Astrocyte of the spinal cord (primary cell): ENCODE measurements at regions not wholly inside any gene's neighbourhood (a gene's known extent, or its start where the extent isn't known, plus 50 kb on each side); places are given as distances from the start of the nearest gene placed in this dataset.

Source experiments
- DNase-seq: peaks from one replicate; pipeline ENCODE4 v3.0.0; 2011; ENCODE audit warnings: low read depth, low spot score
- H3K4me3 ChIP-seq: 2 replicates; pipeline ENCODE4 v1.5.1; 2011; ENCODE audit warnings: low read depth, mild to moderate bottlenecking, low read length, moderate library complexity
- in situ Hi-C: cut with HindIII; loops from 2 replicates; pipeline ENCODE4 v1.10.0; 2017; ENCODE audit warnings: low sequenced_read_pairs
- TF ChIP-seq, protein P1 (sequence below): IDR thresholded peaks from 2 replicates; pipeline ENCODE4 v1.5.1; 2012; ENCODE audit warnings: low read depth, mild to moderate bottlenecking, low read length, inconsistent platforms

DNA sequence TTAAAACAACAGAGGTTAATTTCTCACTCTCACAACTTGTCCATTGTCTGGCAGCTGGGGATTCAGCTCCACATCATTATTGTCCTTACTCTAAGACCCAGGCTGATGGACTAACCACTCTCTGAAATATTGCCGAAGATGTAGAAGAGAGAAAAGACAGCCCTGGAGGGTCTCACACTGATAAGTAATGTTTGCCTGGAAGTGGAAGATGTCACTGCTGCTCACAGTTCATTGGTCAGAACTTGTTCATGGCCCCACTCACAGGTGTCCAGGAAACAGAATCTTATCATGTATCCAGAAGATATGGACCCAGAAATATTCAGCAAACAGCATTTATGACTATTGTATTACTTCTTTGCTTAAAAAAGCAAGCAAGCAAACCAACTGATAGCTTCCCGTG is 62.2 kb upstream of the LPP start:
- TF ChIP-seq, protein P1, sequence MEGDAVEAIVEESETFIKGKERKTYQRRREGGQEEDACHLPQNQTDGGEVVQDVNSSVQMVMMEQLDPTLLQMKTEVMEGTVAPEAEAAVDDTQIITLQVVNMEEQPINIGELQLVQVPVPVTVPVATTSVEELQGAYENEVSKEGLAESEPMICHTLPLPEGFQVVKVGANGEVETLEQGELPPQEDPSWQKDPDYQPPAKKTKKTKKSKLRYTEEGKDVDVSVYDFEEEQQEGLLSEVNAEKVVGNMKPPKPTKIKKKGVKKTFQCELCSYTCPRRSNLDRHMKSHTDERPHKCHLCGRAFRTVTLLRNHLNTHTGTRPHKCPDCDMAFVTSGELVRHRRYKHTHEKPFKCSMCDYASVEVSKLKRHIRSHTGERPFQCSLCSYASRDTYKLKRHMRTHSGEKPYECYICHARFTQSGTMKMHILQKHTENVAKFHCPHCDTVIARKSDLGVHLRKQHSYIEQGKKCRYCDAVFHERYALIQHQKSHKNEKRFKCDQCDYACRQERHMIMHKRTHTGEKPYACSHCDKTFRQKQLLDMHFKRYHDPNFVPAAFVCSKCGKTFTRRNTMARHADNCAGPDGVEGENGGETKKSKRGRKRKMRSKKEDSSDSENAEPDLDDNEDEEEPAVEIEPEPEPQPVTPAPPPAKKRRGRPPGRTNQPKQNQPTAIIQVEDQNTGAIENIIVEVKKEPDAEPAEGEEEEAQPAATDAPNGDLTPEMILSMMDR: no peak
- DNase-seq: no peak
- H3K4me3 ChIP-seq: no peak overlapping the region
- in situ Hi-C loops: no loop called here

DNA sequence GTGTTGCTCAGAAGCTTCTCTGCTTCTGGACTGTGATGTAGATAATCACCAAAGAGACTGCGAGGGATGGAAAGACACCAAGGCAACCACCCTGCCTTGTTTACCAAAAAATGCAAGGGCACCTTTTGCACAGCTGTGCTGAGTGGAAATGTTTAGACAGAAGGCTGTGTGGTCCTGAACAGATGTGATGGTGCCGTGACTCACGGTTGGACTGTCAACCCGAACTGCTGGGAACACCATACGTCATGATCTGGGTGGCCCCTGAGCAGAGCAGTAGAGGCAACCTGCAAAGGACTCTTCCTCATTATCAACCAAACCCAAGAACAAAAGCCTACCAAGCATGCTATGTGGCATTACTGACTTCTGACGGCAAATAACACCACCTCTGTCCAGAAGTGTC is 61.3 kb upstream of the LPP start:
- in situ Hi-C loops: no loop called here
- no peak overlapping the region for H3K4me3 ChIP-seq
- DNase-seq: no peak
- TF ChIP-seq, protein P1: no peak

DNA sequence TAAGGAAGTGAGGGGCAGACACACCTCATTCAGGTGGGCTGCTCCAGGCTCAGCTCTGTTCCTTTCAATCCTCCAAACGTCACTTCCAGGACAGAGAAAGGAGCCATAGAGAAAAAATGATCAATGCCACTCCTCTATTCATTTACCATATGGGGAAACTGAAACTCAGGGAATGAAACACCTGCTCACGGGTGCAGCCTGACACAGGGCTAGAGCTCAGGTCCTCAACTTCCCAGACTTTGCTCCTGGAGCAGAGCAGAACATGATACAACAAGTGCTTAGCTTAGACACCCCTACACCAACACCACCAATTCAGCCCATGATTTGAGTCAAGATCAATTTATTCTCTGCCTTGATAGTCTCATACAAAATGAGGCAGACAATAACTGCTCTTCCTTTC is 58.5 kb upstream of the LPP start:
- H3K4me3 ChIP-seq: no peak overlapping the region
- TF ChIP-seq, protein P1: no peak
- DNase-seq: no peak
- in situ Hi-C loops: no loop called here

DNA sequence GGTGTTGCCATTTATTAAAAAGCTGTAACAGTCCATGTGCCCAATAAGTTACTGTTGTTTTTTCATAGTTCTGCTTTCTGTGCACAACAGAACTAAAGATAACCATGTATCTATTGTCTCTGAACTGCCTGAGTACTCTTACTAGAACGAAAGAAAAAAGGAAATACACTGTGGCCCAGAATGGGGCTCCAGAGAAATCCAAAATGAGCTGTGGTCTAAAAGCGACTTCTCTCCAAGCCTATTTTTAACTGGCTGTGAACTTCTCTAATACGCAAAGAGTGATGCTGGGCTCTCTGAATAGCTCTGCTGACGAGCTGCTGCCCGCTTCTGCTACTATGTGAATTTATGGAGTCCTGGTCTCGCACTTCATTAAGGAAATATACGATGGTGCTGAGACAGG is 56.2 kb upstream of the LPP start:
- DNase-seq: no peak
- in situ Hi-C loops: no loop called here

DNA sequence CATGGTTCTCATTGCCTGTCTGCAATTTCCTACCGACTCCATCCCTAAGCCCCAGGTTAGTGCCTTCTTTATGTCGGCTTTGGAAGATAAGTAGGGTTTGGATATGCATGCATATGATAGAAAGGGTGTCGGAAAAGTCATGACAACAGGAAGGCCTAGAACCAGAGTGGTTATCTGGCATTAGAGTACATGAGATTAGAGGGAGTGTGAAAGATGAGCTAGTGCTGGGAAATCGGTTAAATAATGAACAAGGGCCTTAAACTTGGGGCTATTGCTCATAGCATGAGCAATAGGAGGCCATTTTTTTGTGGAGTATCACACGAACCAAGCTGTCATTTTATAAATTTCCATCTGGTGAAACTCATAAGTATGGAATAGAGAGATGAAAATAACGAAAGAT is 54.0 kb upstream of the LPP start:
- TF ChIP-seq, protein P1: no peak
- no peak for DNase-seq
- in situ Hi-C loops: no loop called here
- H3K4me3 ChIP-seq: no peak overlapping the region

More for the DNA sequence above, 56.2 kb upstream of the LPP start:
- no peak overlapping the region for H3K4me3 ChIP-seq
- TF ChIP-seq, protein P1: no peak

DNA sequence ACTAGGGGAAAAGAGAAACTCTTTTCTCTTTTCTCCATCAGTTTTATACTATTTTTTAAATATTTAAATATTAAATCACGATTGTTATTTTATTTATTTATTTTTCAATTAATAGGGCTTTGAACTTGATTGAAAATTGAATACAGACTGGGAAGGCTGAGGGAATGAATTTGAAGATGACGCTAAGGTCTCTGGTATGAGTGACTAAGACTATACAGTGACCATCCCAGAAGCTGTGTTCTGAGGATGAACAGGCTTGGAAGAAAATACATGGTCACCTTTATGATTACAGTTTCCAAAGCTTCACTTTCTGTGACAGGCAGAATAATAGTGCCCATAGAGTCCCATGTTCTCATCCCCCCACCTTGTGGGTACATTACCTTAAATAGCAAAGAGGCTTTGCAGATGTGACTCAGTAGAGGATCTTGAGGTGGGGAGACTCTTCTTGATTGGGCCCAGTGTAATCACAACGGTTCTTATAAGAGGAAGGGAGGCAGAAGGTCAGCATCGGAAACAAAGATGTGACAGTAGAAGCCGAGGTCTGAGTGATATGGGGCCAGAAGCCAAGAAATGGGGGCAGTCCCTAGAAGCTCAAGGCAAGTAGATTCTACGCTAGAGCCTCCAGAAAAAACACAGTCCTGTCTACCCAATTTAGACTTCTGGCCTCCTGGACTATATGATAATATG is 51.0 kb upstream of the LPP start:
- in situ Hi-C loops: no loop called here
- no peak for DNase-seq

More for the DNA sequence above, 51.0 kb upstream of the LPP start:
- no peak overlapping the region for H3K4me3 ChIP-seq
- TF ChIP-seq, protein P1: no peak
